CD14-positive monocyte (primary cell): ENCODE measurements at regions not wholly inside any gene's neighbourhood (a gene's known extent, or its start where the extent isn't known, plus 50 kb on each side); places are given as distances from the start of the nearest gene placed in this dataset.

Experiments
- DNase-seq, 3 donors: peaks; one replicate each; pipeline ENCODE4 v3.0.0-alpha.2; 2011 to 2022
- H2AFZ ChIP-seq: 2 replicates; pipeline ENCODE4 v1.6.0; 2012; ENCODE audit warnings: mild to moderate bottlenecking, low read depth, low read length, inconsistent platforms; ENCODE audit not compliant: insufficient read depth, poor library complexity, severe bottlenecking
- H3K27ac ChIP-seq, 2 donors: 1 replicate in 1 of 2; 2 replicates in 1 of 2; pipeline ENCODE4 v1.5.1; 2012 to 2013; ENCODE audit warnings: low read length in 2 of 2, control low read depth in 1 of 2, inconsistent platforms in 1 of 2, low read depth in 1 of 2, mild to moderate bottlenecking in 1 of 2
- H3K27me3 ChIP-seq, 2 donors: one replicate each; pipeline versions ENCODE4 v1.6.0 to v1.6.1; 2011 to 2013; ENCODE audit warnings: low read length in 2 of 2; ENCODE audit not compliant: control insufficient read depth in 2 of 2, insufficient read depth in 2 of 2
- H3K36me3 ChIP-seq, 2 donors: replicated peaks in 1 of 2; 1 replicate in 1 of 2; 2 replicates in 1 of 2; pipeline versions ENCODE4 v1.5.1 to v1.6.1; 2012 to 2013; ENCODE audit warnings: low read length in 2 of 2, control low read depth in 1 of 2, inconsistent platforms in 1 of 2, mild to moderate bottlenecking in 1 of 2; ENCODE audit not compliant: insufficient read depth in 2 of 2, control insufficient read depth in 1 of 2
- H3K4me1 ChIP-seq, 2 donors: 1 replicate in 1 of 2; 2 replicates in 1 of 2; pipeline versions ENCODE4 v1.5.1 to v1.6.1; 2012 to 2013; ENCODE audit warnings: low read length in 2 of 2, control low read depth in 1 of 2, inconsistent platforms in 1 of 2, mild to moderate bottlenecking in 1 of 2, moderate library complexity in 1 of 2; ENCODE audit not compliant: insufficient read depth in 2 of 2, control insufficient read depth in 1 of 2
- H3K4me2 ChIP-seq: replicated peaks from 2 replicates; pipeline ENCODE3; 2012; ENCODE audit warnings: low read length, moderate library complexity, mild to moderate bottlenecking; ENCODE audit not compliant: poor library complexity, severe bottlenecking; ENCODE audit errors: extremely low read depth
- H3K4me3 ChIP-seq, 3 experiments: fragments of 200-600 bp in 1 of 3; sonication (generic) in 1 of 3; replicated peaks in 1 of 3; 1 replicate in 2 of 3; 2 replicates in 1 of 3; pipeline ENCODE4 v1.5.1; 2011 to 2013; ENCODE audit warnings: low read length in 3 of 3, mild to moderate bottlenecking in 3 of 3, control low read depth in 2 of 3, low read depth in 2 of 3, inconsistent platforms in 1 of 3, moderate library complexity in 1 of 3
- H3K79me2 ChIP-seq: 2 replicates; pipeline ENCODE4 v1.6.0; 2012; ENCODE audit warnings: mild to moderate bottlenecking, control low read depth, inconsistent platforms, low read length, moderate library complexity; ENCODE audit not compliant: insufficient read depth
- H3K9ac ChIP-seq: 2 replicates; pipeline ENCODE4 v1.6.0; 2017; ENCODE audit warnings: low read length, mild to moderate bottlenecking; ENCODE audit not compliant: insufficient read depth, poor library complexity, severe bottlenecking
- H3K9me3 ChIP-seq, 2 donors: replicated peaks in 1 of 2; 1 replicate in 1 of 2; 2 replicates in 1 of 2; pipeline versions ENCODE4 v1.5.1 to v1.6.1; 2012 to 2013; ENCODE audit warnings: low read length in 2 of 2, control low read depth in 1 of 2; ENCODE audit not compliant: control insufficient read depth in 1 of 2, insufficient read depth in 1 of 2
- H4K20me1 ChIP-seq: 2 replicates; pipeline ENCODE4 v1.6.0; 2012; ENCODE audit warnings: mild to moderate bottlenecking, low read length, control low read depth, moderate library complexity; ENCODE audit not compliant: insufficient read depth
- H3K27ac Mint-ChIP-seq, 7 donors: one replicate each; pipeline ENCODE4 v1.8.0; 2020; ENCODE audit warnings: mild to moderate bottlenecking in 7 of 7, mixed read lengths in 7 of 7, moderate library complexity in 6 of 7, inconsistent platforms in 2 of 7
- H3K27me3 Mint-ChIP-seq, 3 donors: one replicate each; pipeline ENCODE4 v1.8.0; 2021 to 2022; ENCODE audit warnings: low read depth in 3 of 3, mild to moderate bottlenecking in 3 of 3, mixed read lengths in 3 of 3, moderate library complexity in 3 of 3, inconsistent platforms in 1 of 3
- H3K36me3 Mint-ChIP-seq, 2 donors: one replicate each; pipeline ENCODE4 v1.8.0; 2020; ENCODE audit warnings: mixed read lengths in 2 of 2, inconsistent platforms in 1 of 2, mild to moderate bottlenecking in 1 of 2
- H3K4me1 Mint-ChIP-seq: one replicate; pipeline ENCODE4 v1.8.0; 2020; ENCODE audit warnings: mild to moderate bottlenecking, mixed read lengths
- H3K4me3 Mint-ChIP-seq, 2 donors: one replicate each; pipeline ENCODE4 v1.8.0; 2020; ENCODE audit warnings: mild to moderate bottlenecking in 2 of 2, mixed read lengths in 2 of 2, moderate library complexity in 1 of 2
- H3K9me3 Mint-ChIP-seq, 7 donors: one replicate each; pipeline ENCODE4 v1.8.0; 2020 to 2022; ENCODE audit warnings: mixed read lengths in 7 of 7, mild to moderate bottlenecking in 6 of 7, moderate library complexity in 6 of 7, inconsistent platforms in 2 of 7
- CTCF ChIP-seq: fragments of 200-600 bp; IDR thresholded peaks from one replicate; pipeline ENCODE4 v1.8.0; 2022; ENCODE audit warnings: antibody characterized with exemption, mild to moderate bottlenecking
- WGBS: methylation state at CpG from one replicate; pipeline ENCODE4 v1.1.5; 2013; ENCODE audit warnings: missing lambda C conversion rate; ENCODE audit not compliant: insufficient coverage; 5-methylcytosine and 5-hydroxymethylcytosine counted together
- intact Hi-C, 2 donors: fragments of 100-400 bp; cut with micrococcal nuclease; formaldehyde crosslinking; loops; one replicate each; pipeline versions ENCODE4 v1.15.0 to v1.15.1; 2023

GRCh38 chr6:134472661-134473060 is 154.7 kb upstream of the SGK1 start:
- H3K27me3 Mint-ChIP-seq: peaks cover 1 to 3% (median 1%) of the 10 kb centered on the region in 3 donors
- no peak overlapping the region for H2AFZ ChIP-seq
- H4K20me1 ChIP-seq: no peaks in the 10 kb centered on the region
- H3K4me1 ChIP-seq: no peaks in the 10 kb centered on the region
- TF ChIP-seq CTCF: no peak
- no CpG with 5 or more reads among the region's 1 CpG for WGBS
- no peak overlapping the region for H3K4me3 ChIP-seq
- H3K9me3 Mint-ChIP-seq: no peaks in the 10 kb centered on the region
- no peak for DNase-seq
- intact Hi-C loops: no loop called here
- H3K27ac ChIP-seq: no peak overlapping the region
- no peaks in the 10 kb centered on the region for H3K36me3 Mint-ChIP-seq
- H3K4me3 Mint-ChIP-seq: no peak overlapping the region
- H3K4me1 Mint-ChIP-seq: no peaks in the 10 kb centered on the region
- H3K9me3 ChIP-seq: no peaks in the 10 kb centered on the region
- no peak overlapping the region for H3K27ac Mint-ChIP-seq
- H3K79me2 ChIP-seq: no peaks in the 10 kb centered on the region
- no peaks in the 10 kb centered on the region for H3K36me3 ChIP-seq
- H3K27me3 ChIP-seq: no peaks in the 10 kb centered on the region
- H3K4me2 ChIP-seq: no peak overlapping the region
- no peak overlapping the region for H3K9ac ChIP-seq

GRCh38 chr6:134472046-134472445 is 154.1 kb upstream of the SGK1 start:
- no peaks in the 10 kb centered on the region for H3K9me3 Mint-ChIP-seq
- Histone ChIP-seq H2AFZ (no peak overlapping the region), H3K4me2 (no peak overlapping the region), H3K27ac (no peak overlapping the region), H3K79me2 (no peaks in the 10 kb centered on the region), H3K9ac (no peak overlapping the region), H3K27me3 (no peaks in the 10 kb centered on the region), H3K36me3 (no peaks in the 10 kb centered on the region), H3K4me3 (no peak overlapping the region), H4K20me1 (no peaks in the 10 kb centered on the region), H3K4me1 (no peaks in the 10 kb centered on the region), H3K9me3 (no peaks in the 10 kb centered on the region)
- intact Hi-C loops: no loop called here
- H3K36me3 Mint-ChIP-seq: no peaks in the 10 kb centered on the region
- H3K27ac Mint-ChIP-seq: no peak overlapping the region
- H3K4me1 Mint-ChIP-seq: no peaks in the 10 kb centered on the region
- no CpG with 5 or more reads among the region's 3 CpGs for WGBS
- H3K27me3 Mint-ChIP-seq: peaks cover 1 to 3% (median 1%) of the 10 kb centered on the region in 3 donors
- TF ChIP-seq CTCF: no peak
- DNase-seq: no peak
- no peak overlapping the region for H3K4me3 Mint-ChIP-seq
